ENCODE measurements at regions not wholly inside any gene's neighbourhood (a gene's known extent, or its start where the extent isn't known, plus 50 kb on each side); places are given as distances from the start of the nearest gene placed in this dataset.

GRCh38 chr12:114851981-114852380 is 168.0 kb upstream of the TBX3 start:
- no peak for ATAC-seq
- DNase-seq, result no peak
- Histone ChIP-seq H3K9me3 (no peaks in the 10 kb centered on the region), H3K36me3 (no peaks in the 10 kb centered on the region), H3K4me1 (no peaks in the 10 kb centered on the region), H3K27me3 (no peaks in the 10 kb centered on the region), H3K27ac (no peak overlapping the region), H3K4me3 (no peak overlapping the region)
- no peak for TF ChIP-seq CTCF (IDR thresholded peaks at IDR 0.05)
- intact Hi-C loops (cut with DNase I), result no loop called here

DNA sequence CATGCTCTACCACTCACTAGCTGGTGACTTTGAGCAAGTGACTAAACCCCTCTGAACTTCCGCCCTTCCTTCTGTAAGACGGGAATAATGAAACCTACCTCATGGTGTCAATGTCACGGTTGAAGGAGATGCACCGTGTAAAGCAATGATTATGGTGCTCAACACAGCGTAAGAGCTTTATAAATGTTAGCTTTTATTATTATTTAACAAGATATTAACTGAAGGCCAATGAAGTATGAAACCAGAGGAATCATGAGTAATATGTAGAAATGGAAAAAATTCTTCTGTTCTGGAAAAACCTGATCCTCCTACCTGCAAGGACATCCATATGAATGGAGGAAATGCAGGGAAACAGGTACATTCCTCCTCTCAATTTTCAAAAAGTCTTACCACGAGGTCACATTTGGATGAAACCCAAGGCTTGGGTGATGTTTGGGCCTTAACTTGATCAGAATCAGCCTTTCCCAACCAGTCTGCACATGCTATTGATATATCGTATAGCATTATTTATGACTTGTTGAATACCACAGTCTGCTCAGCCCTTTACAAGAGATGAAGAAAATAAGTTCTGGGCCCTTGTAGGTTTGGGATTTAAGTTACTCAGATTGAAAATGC is 166.8 kb upstream of the TBX3 start:
- ATAC-seq (no peak), DNase-seq (no peak)
- H3K4me3 ChIP-seq, result no peak overlapping the region
- no peak overlapping the region for H3K27ac ChIP-seq
- H3K27me3 ChIP-seq, result no peaks in the 10 kb centered on the region
- H3K36me3 ChIP-seq, result no peaks in the 10 kb centered on the region
- H3K4me1 ChIP-seq, result no peaks in the 10 kb centered on the region
- no peak for TF ChIP-seq CTCF (IDR thresholded peaks at IDR 0.05)
- H3K9me3 ChIP-seq, result no peaks in the 10 kb centered on the region
- intact Hi-C loops (cut with DNase I), result no loop called here

GRCh38 chr12:114848666-114849065 is 164.7 kb upstream of the TBX3 start:
- no peaks in the 10 kb centered on the region for H3K36me3 ChIP-seq
- H3K4me1 ChIP-seq, result no peaks in the 10 kb centered on the region
- ATAC-seq (no peak), DNase-seq (no peak)
- no peak for TF ChIP-seq CTCF (IDR thresholded peaks at IDR 0.05)
- intact Hi-C loops (cut with DNase I), result no loop called here
- H3K4me3 ChIP-seq, result no peak overlapping the region
- H3K27ac ChIP-seq, result no peak overlapping the region
- no peaks in the 10 kb centered on the region for H3K27me3 ChIP-seq
- H3K9me3 ChIP-seq, result no peaks in the 10 kb centered on the region

- ATAC-seq (no peak), DNase-seq (no peak)
- Histone ChIP-seq H3K9me3 (no peaks in the 10 kb centered on the region), H3K36me3 (no peaks in the 10 kb centered on the region), H3K4me1 (no peaks in the 10 kb centered on the region), H3K27me3 (no peaks in the 10 kb centered on the region), H3K27ac (no peak overlapping the region), H3K4me3 (no peak overlapping the region)
- intact Hi-C loops (cut with DNase I), result no loop called here
- TF ChIP-seq CTCF (IDR thresholded peaks at IDR 0.05), result no peak
Measured at GRCh38 chr12:114847441-114848035, 163.6 kb upstream of the TBX3 start.

DNA sequence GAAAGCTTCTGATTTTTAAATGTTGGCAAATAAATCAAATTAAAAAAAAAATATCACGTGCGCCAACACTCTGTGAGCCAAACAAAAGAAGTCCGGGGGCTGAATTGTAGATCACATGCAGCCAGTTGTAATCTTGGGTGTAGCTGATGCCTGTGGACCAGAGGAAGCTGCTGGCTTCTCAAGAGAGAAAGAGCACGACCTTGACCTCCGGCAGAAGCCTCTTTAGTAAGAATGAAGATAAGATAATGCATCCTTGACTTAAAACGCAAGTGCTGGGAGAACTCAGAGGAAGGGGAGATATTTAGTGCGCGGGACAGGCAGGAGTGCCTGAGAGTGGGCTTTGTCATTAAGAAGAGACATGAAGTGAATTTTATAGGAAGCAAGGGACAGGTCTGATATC is 162.8 kb upstream of the TBX3 start:
- no peak for TF ChIP-seq CTCF (IDR thresholded peaks at IDR 0.05)
- DNase-seq (no peak), ATAC-seq (no peak)
- Histone ChIP-seq H3K27ac (no peak overlapping the region), H3K4me3 (no peak overlapping the region), H3K9me3 (no peaks in the 10 kb centered on the region), H3K36me3 (no peaks in the 10 kb centered on the region), H3K4me1 (no peaks in the 10 kb centered on the region), H3K27me3 (no peaks in the 10 kb centered on the region)
- intact Hi-C loops (cut with DNase I), result no loop called here
